Endodermal cell (in vitro differentiated cells): ENCODE measurements at regions not wholly inside any gene's neighbourhood (a gene's known extent, or its start where the extent isn't known, plus 50 kb on each side); places are given as distances from the start of the nearest gene placed in this dataset.
"Not testable (repeated sequence)": the region's sequence is repeated elsewhere in the genome, so short reads cannot be mapped to it uniquely, and the experiment has no call there.

Source experiments
- DNase-seq: peaks from one replicate; pipeline ENCODE4 v3.0.0-alpha.2; 2017
- H3K27ac ChIP-seq: 2 replicates; pipeline ENCODE4 v1.5.1; 2013; ENCODE audit warnings: mild to moderate bottlenecking, low read depth, low read length, moderate library complexity
- H3K27me3 ChIP-seq: 2 replicates; pipeline ENCODE4 v1.6.1; 2013; ENCODE audit warnings: mild to moderate bottlenecking, low read length, moderate library complexity; ENCODE audit not compliant: insufficient read depth, control insufficient read depth, poor library complexity, severe bottlenecking
- H3K36me3 ChIP-seq: 2 replicates; pipeline ENCODE4 v1.7.0; 2013; ENCODE audit warnings: mild to moderate bottlenecking, low read length, moderate library complexity; ENCODE audit not compliant: control insufficient read depth, insufficient read depth
- H3K4me1 ChIP-seq: one replicate; pipeline ENCODE4 v1.7.0; 2013; ENCODE audit warnings: low read length; ENCODE audit not compliant: control insufficient read depth, insufficient read depth
- H3K4me3 ChIP-seq: 2 replicates; pipeline ENCODE4 v1.5.1; 2013; ENCODE audit warnings: mild to moderate bottlenecking, low read length, moderate library complexity
- H3K9ac ChIP-seq: 2 replicates; pipeline ENCODE4 v1.6.1; 2013; ENCODE audit warnings: mild to moderate bottlenecking, low read length, moderate library complexity; ENCODE audit not compliant: poor library complexity, severe bottlenecking; ENCODE audit errors: extremely low read depth
- H3K9me3 ChIP-seq: 2 replicates; pipeline ENCODE4 v1.6.1; 2013; ENCODE audit warnings: mild to moderate bottlenecking, low read length, moderate library complexity; ENCODE audit not compliant: control insufficient read depth
- H3K27ac Mint-ChIP-seq: 2 replicates; pipeline ENCODE4 v1.8.0; 2020; ENCODE audit warnings: mixed read lengths
- H3K27me3 Mint-ChIP-seq: 2 replicates; pipeline ENCODE4 v1.8.0; 2021; ENCODE audit warnings: mild to moderate bottlenecking, mixed read lengths; ENCODE audit not compliant: insufficient read depth
- H3K36me3 Mint-ChIP-seq: 2 replicates; pipeline ENCODE4 v1.8.0; 2020; ENCODE audit warnings: low read depth, mixed read lengths
- H3K4me1 Mint-ChIP-seq: 2 replicates; pipeline ENCODE4 v1.8.0; 2020; ENCODE audit warnings: mixed read lengths
- H3K4me3 Mint-ChIP-seq: 2 replicates; pipeline ENCODE4 v1.8.0; 2020; ENCODE audit warnings: mild to moderate bottlenecking, moderate library complexity, mixed read lengths
- H3K9me3 Mint-ChIP-seq: 2 replicates; pipeline ENCODE4 v1.8.0; 2020; ENCODE audit warnings: mild to moderate bottlenecking, mixed read lengths
- WGBS, 2 experiments: methylation state at CpG; one replicate each; pipeline versions ENCODE4 v1.1.5 to v1.1.7; 2013; ENCODE audit warnings: missing lambda C conversion rate in 2 of 2, mixed read lengths in 1 of 2; ENCODE audit not compliant: insufficient coverage in 1 of 2, insufficient read length in 1 of 2; 5-methylcytosine and 5-hydroxymethylcytosine counted together
- TF ChIP-seq, protein P1 (sequence below): fragments of 200-600 bp; sonication (generic); conservative IDR thresholded peaks from 2 replicates; pipeline ENCODE4 v1.5.0; 2021; ENCODE audit warnings: antibody characterized with exemption, mild to moderate bottlenecking

DNA sequence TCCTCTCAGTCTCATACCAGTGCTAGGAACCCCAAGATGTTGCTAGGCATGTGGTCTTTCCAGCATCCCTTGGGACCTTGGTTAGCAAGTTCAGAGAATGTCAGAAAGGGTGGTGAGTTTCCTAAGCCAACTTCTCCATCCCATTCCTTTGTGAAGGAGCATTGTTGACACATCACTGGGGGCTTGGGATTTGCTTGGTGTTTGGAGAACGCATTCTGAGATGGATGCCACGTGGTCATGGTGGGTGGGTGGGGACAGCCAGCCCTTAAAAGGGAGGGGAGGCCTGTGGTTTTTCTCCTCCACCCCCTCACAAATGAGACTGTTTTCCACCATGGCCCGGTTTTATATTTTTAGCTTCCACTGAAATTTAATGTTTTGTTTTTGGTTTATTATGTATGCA, 83.3 kb upstream of the ZNF536 start:
- Histone ChIP-seq H3K27ac (no peak overlapping the region), H3K9ac (no peak overlapping the region), H3K4me1 (no peaks in the 10 kb centered on the region), H3K27me3 (no peaks in the 10 kb centered on the region), H3K4me3 (no peak overlapping the region), H3K36me3 (no peaks in the 10 kb centered on the region), H3K9me3 (no peaks in the 10 kb centered on the region)
- 84 to 100% methylated on average over 2 to 3 of the region's 3 CpGs for WGBS, 2 experiments
- no peaks in the 10 kb centered on the region for H3K27me3 Mint-ChIP-seq
- TF ChIP-seq, protein P1, sequence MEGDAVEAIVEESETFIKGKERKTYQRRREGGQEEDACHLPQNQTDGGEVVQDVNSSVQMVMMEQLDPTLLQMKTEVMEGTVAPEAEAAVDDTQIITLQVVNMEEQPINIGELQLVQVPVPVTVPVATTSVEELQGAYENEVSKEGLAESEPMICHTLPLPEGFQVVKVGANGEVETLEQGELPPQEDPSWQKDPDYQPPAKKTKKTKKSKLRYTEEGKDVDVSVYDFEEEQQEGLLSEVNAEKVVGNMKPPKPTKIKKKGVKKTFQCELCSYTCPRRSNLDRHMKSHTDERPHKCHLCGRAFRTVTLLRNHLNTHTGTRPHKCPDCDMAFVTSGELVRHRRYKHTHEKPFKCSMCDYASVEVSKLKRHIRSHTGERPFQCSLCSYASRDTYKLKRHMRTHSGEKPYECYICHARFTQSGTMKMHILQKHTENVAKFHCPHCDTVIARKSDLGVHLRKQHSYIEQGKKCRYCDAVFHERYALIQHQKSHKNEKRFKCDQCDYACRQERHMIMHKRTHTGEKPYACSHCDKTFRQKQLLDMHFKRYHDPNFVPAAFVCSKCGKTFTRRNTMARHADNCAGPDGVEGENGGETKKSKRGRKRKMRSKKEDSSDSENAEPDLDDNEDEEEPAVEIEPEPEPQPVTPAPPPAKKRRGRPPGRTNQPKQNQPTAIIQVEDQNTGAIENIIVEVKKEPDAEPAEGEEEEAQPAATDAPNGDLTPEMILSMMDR, result no peak
- H3K27ac Mint-ChIP-seq, result no peak overlapping the region
- no peak for DNase-seq
- H3K4me1 Mint-ChIP-seq, result no peaks in the 10 kb centered on the region
- H3K36me3 Mint-ChIP-seq, result no peaks in the 10 kb centered on the region
- H3K9me3 Mint-ChIP-seq, result no peaks in the 10 kb centered on the region
- H3K4me3 Mint-ChIP-seq, result no peak overlapping the region

DNA sequence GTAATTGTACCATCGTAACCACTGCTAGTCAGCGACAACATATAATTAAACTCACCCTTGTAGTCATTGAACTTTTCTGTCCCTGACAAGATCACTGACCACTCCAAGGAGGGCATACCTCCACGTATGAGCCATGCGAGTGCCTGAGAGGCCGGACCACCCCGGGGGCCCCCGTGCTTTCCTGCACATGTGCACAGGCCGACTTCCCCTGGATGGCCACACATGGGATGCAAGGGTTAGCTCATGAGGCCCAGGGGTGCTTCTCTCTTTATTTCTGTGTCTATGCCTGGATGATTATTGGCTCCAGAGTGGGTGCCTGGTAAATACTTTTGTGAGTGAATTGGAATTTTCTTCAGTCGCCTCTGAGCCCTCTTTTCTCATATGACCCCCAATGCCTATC, 82.8 kb upstream of the ZNF536 start:
- no peaks in the 10 kb centered on the region for H3K27me3 ChIP-seq
- no peak overlapping the region for H3K9ac ChIP-seq
- H3K4me1 ChIP-seq, result no peaks in the 10 kb centered on the region
- TF ChIP-seq, protein P1, result no peak
- Mint-ChIP-seq H3K4me1 (no peaks in the 10 kb centered on the region), H3K9me3 (no peaks in the 10 kb centered on the region), H3K4me3 (no peak overlapping the region), H3K27me3 (no peaks in the 10 kb centered on the region), H3K36me3 (no peaks in the 10 kb centered on the region), H3K27ac (no peak overlapping the region)
- H3K27ac ChIP-seq, result no peak overlapping the region
- no peak for DNase-seq
- no peaks in the 10 kb centered on the region for H3K36me3 ChIP-seq
- WGBS, 2 experiments, result 90 to 94% methylated on average over 6 to 9 of the region's 9 CpGs
- no peaks in the 10 kb centered on the region for H3K9me3 ChIP-seq
- H3K4me3 ChIP-seq, result no peak overlapping the region

DNA sequence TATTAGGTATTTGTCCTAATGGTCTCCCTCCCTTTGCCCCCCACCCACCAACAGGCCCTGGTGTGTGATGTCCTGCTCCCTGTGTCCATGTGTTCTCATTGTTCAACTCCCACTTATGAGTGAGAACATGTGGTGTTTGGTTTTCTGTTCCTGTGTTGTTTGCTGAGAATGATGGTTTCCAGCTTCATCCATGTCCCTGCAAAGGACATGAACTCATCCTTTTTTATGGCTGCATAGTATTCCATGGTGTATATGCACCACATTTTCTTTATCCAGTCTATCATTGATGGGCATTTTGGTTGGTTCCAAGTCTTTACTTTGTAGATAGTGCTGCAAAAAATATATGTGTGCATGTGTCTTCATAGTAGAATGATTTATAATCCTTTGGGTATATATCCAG, 81.4 kb upstream of the ZNF536 start:
- not testable (repeated sequence) for H3K4me3 Mint-ChIP-seq, H3K27me3 ChIP-seq, H3K9me3 Mint-ChIP-seq, H3K9ac ChIP-seq, H3K9me3 ChIP-seq, H3K4me3 ChIP-seq, DNase-seq, H3K27me3 Mint-ChIP-seq, H3K36me3 Mint-ChIP-seq, H3K36me3 ChIP-seq, H3K27ac ChIP-seq, H3K4me1 ChIP-seq, H3K27ac Mint-ChIP-seq, H3K4me1 Mint-ChIP-seq

DNA sequence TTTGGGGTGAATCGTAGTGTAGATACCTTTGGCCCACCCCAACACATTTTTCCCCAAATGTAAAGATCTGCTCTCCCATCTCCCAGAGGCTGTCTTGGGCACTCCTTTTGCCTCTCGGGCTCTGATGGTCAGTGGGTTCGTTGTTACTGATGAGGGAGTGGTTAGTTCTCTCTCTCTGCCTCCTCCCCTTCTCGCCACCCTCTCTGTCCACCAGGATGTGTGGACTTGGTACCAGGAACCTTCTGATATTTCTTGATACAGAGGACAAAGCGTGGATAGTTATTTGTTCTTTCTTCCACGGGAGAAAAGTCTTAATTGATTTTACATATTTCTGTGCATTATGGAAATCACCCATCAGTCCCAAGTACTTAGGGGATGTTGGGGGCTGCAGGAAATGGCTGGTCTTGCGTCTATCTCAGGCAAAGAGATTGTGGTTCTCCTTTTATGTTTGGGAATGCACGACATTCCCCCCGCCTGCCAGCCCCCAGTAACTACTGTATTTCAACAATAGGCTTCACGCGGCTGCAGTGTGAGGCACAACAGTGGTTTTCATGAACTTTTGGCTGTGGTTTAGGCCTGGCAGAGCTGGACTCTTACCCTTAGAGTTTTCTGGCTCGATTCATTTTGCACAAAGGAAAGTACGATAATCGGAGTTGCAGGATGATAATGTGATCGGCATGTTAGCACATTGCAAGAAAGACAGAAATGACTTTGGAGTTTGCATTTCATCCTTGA, 79.0 kb upstream of the ZNF536 start:
- no peaks in the 10 kb centered on the region for H3K36me3 ChIP-seq
- no peaks in the 10 kb centered on the region for H3K27me3 ChIP-seq
- DNase-seq, result no peak
- 88 to 91% methylated on average over 11 to 14 of the region's 15 CpGs for WGBS, 2 experiments
- TF ChIP-seq, protein P1, result no peak
- H3K9ac ChIP-seq, result no peak overlapping the region
- H3K36me3 Mint-ChIP-seq, result no peaks in the 10 kb centered on the region
- no peaks in the 10 kb centered on the region for H3K27me3 Mint-ChIP-seq
- H3K4me1 Mint-ChIP-seq, result peaks cover 3% of the 10 kb centered on the region
- H3K4me1 ChIP-seq, result no peaks in the 10 kb centered on the region
- no peaks in the 10 kb centered on the region for H3K9me3 Mint-ChIP-seq
- H3K4me3 Mint-ChIP-seq, result no peak overlapping the region
- no peak overlapping the region for H3K27ac ChIP-seq
- no peaks in the 10 kb centered on the region for H3K9me3 ChIP-seq
- no peak overlapping the region for H3K4me3 ChIP-seq
- no peak overlapping the region for H3K27ac Mint-ChIP-seq
